Upper lobe of right lung (tissue), 1 donor: ENCODE measurements at regions not wholly inside any gene's neighbourhood (a gene's known extent, or its start where the extent isn't known, plus 50 kb on each side); places are given as distances from the start of the nearest gene placed in this dataset.

Experiments
- ATAC-seq: fragments of 200-7000 bp; cut with Tn5 transposase; one replicate; pipeline ENCODE4 v1.9.1; 2020; ENCODE audit warnings: mild to moderate bottlenecking, moderate library complexity
- DNase-seq: peaks from one replicate; pipeline ENCODE4 v3.0.0-alpha.2; 2020
- H3K27ac ChIP-seq: fragments of 200-600 bp; one replicate; pipeline ENCODE4 v1.8.0; 2022
- H3K27me3 ChIP-seq: fragments of 200-600 bp; one replicate; pipeline ENCODE4 v1.8.0; 2022; ENCODE audit warnings: mild to moderate bottlenecking
- H3K36me3 ChIP-seq: fragments of 200-600 bp; one replicate; pipeline ENCODE4 v1.8.0; 2022
- H3K4me1 ChIP-seq: fragments of 200-600 bp; one replicate; pipeline ENCODE4 v1.8.0; 2022
- H3K4me3 ChIP-seq: fragments of 200-600 bp; one replicate; pipeline ENCODE4 v1.8.0; 2022; ENCODE audit warnings: mild to moderate bottlenecking
- H3K9me3 ChIP-seq: fragments of 200-600 bp; one replicate; pipeline ENCODE4 v1.8.0; 2022
- intact Hi-C: fragments of 100-400 bp; cut with DNase I; formaldehyde crosslinking; loops from one replicate; pipeline ENCODE4 v1.11.0; 2022
- TF ChIP-seq, protein P1 (sequence below): fragments of 200-600 bp; IDR thresholded peaks from one replicate; pipeline ENCODE4 v1.8.0; 2022; ENCODE audit warnings: antibody characterized with exemption
- donor health status: DM: no; HTN: yes; CAD: no; lungs with severe emphysema.

DNA sequence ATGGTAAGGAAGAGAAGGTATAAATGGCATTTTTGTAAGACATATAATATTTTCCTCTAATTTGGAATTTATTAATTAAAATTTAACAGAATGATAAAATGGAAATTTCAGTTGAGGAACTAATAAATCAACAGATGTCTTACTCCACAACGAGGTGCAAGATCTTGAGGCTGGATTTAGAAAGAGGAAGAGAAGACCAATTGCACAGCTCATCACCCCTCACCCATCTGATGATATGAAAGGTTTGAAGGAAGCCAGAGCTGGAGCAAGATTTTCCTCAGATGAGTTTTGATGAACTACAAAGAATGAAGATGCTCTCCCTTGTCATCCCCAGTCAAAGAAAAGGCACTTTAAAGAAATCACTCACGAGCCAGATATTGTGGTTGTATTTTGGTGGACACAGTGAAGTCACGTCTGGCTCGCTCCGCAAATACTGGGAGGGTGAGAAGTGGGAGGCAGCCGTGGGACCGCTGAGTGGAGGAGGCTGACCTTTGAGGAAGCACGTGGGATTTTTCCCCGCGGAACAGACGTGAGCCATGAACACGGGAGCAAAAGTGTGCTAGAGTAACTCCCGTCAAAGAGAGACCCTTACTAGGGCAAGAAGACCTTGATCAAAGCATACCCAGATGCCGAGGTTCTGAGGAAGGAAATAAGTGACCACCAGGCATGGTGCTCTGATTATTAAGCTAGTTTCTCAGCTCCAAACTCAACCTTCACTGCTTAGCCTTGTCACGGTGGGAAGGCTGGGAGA, 511.4 kb downstream of the RNF144A start:
- DNase-seq (no peak), ATAC-seq (no peak)
- Histone ChIP-seq H3K4me1 (peaks cover 15% of the 10 kb centered on the region), H3K27me3 (no peaks in the 10 kb centered on the region), H3K27ac (no peak overlapping the region), H3K9me3 (no peaks in the 10 kb centered on the region), H3K4me3 (no peak overlapping the region), H3K36me3 (no peaks in the 10 kb centered on the region)
- TF ChIP-seq, protein P1, sequence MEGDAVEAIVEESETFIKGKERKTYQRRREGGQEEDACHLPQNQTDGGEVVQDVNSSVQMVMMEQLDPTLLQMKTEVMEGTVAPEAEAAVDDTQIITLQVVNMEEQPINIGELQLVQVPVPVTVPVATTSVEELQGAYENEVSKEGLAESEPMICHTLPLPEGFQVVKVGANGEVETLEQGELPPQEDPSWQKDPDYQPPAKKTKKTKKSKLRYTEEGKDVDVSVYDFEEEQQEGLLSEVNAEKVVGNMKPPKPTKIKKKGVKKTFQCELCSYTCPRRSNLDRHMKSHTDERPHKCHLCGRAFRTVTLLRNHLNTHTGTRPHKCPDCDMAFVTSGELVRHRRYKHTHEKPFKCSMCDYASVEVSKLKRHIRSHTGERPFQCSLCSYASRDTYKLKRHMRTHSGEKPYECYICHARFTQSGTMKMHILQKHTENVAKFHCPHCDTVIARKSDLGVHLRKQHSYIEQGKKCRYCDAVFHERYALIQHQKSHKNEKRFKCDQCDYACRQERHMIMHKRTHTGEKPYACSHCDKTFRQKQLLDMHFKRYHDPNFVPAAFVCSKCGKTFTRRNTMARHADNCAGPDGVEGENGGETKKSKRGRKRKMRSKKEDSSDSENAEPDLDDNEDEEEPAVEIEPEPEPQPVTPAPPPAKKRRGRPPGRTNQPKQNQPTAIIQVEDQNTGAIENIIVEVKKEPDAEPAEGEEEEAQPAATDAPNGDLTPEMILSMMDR: no peak
- intact Hi-C loops: no loop called here

DNA sequence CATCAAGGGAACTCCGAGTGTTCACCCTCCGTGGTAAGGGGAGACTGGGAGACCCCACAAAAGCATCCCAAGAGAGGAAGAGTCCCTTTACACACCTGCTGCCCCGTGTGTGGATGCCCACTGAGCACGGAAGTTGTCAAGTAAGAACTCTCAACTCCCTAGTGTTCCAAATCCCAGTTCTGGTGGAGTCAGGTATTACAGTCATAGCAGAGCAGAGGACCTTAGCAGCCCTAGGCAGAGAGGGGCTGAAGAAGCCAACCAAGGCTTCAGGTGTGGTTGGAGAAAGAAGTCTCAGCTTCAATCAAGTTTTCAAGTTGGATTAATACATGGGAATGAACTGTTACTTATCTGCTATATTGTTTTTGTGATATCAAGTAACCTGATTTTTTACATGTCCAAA, 512.5 kb downstream of the RNF144A start:
- ATAC-seq (no peak), DNase-seq (no peak)
- Histone ChIP-seq H3K27me3 (no peaks in the 10 kb centered on the region), H3K4me3 (no peak overlapping the region), H3K9me3 (no peaks in the 10 kb centered on the region), H3K36me3 (no peaks in the 10 kb centered on the region), H3K27ac (no peak overlapping the region), H3K4me1 (peaks cover 15% of the 10 kb centered on the region)
- intact Hi-C loops: loop anchor here (10.0 kb wide), 1 partner anchor 1255 kb away; the partner anchor contains the start of gene ID2
- TF ChIP-seq, protein P1: no peak

DNA sequence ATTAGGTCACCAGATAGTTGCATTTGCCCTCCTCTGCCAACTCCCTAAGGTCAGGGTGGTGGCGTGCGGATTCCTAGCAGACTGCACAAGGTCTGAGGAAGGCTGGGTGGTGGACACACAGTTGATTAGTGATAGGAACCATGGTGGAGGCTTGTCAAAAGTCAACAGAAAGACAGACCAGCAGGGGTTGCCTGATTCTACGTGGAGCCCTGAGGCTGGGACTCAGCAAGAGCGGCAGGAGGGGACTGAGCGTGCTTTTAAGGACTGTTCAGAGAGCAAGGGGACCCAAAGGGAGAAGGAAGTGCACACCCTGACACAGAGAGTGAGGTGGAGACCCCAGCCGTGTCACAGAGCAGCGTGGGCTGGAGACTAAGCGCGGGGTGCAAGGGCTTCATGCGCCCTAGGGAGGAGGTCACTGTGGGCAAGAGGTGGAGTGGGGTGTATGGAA, 513.2 kb downstream of the RNF144A start:
- ATAC-seq (peak; percentile 3), DNase-seq (no peak)
- H3K36me3 ChIP-seq: no peaks in the 10 kb centered on the region
- H3K9me3 ChIP-seq: no peaks in the 10 kb centered on the region
- TF ChIP-seq, protein P1: no peak
- H3K27me3 ChIP-seq: no peaks in the 10 kb centered on the region
- peaks cover 15% of the 10 kb centered on the region for H3K4me1 ChIP-seq
- peak overlapping the region; percentile 48 for H3K4me3 ChIP-seq
- intact Hi-C loops: loop anchor here (10.0 kb wide), 1 partner anchor 1254 kb away; the partner anchor contains the start of gene ID2
- H3K27ac ChIP-seq: peak overlapping the region; percentile 69

- DNase-seq: peak; percentile 88
- H3K9me3 ChIP-seq: no peaks in the 10 kb centered on the region
- peaks cover 15% of the 10 kb centered on the region for H3K4me1 ChIP-seq
- peak overlapping the region; percentile 69 for H3K27ac ChIP-seq
- peak; percentile 80 for ATAC-seq
- intact Hi-C loops: loop anchor here (10.0 kb wide), 1 partner anchor 1254 kb away; the partner anchor contains the start of gene ID2
- H3K4me3 ChIP-seq: peak overlapping the region; percentile 48
- TF ChIP-seq, protein P1: no peak
- H3K27me3 ChIP-seq: no peaks in the 10 kb centered on the region
- H3K36me3 ChIP-seq: no peaks in the 10 kb centered on the region
Measured at GRCh38 chr2:7430869-7431641, 513.8 kb downstream of the RNF144A start.

GRCh38 chr2:7432436-7432835, 515.2 kb downstream of the RNF144A start:
- H3K4me3 ChIP-seq: no peak overlapping the region
- intact Hi-C loops: loop anchor here (10.0 kb wide), 1 partner anchor 1252 kb away; the partner anchor contains the start of gene ID2
- ATAC-seq: peak; percentile 15
- peaks cover 15% of the 10 kb centered on the region for H3K4me1 ChIP-seq
- H3K27me3 ChIP-seq: no peaks in the 10 kb centered on the region
- H3K27ac ChIP-seq: no peak overlapping the region
- no peaks in the 10 kb centered on the region for H3K9me3 ChIP-seq
- TF ChIP-seq, protein P1: no peak
- H3K36me3 ChIP-seq: no peaks in the 10 kb centered on the region
- DNase-seq: no peak
